ENCODE measurements at regions not wholly inside any gene's neighbourhood (a gene's known extent, or its start where the extent isn't known, plus 50 kb on each side); places are given as distances from the start of the nearest gene placed in this dataset.

DNA sequence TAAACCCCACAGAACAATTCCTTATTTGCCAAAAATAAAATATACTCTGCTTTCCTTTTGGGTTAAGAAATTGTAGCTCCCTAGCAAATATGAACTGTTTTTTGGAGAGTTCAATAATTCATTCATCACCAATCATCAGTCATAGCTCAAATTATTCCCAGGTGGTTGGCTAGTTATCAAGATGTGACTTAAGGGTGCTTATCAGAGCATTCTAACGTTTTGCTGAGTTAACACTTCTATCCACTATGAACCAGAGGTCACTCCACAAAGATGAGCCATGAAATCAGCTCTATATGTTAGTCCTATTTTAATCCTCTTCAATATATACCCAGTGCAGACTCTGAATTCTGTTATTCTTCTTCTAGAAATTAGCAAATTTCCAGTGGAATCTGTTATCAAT is 379.1 kb downstream of the TENT5A start:
- TF ChIP-seq YY1 (IDR thresholded peaks at IDR 0.05; ENCODE audit: insufficient read depth, insufficient read length) = no peak
- TF ChIP-seq ZNF274 (IDR thresholded peaks at IDR 0.05; ENCODE audit: low read depth, low read length) = no peak
- no peak for TF ChIP-seq SUZ12 (IDR thresholded peaks at IDR 0.05; ENCODE audit: extremely low read depth, insufficient read depth, insufficient read length)

Measured in NT2/D1 (cell line).